MCF 10A (cell line): ENCODE measurements at regions not wholly inside any gene's neighbourhood (a gene's known extent, or its start where the extent isn't known, plus 50 kb on each side); places are given as distances from the start of the nearest gene placed in this dataset.
"Not testable (repeated sequence)": the region's sequence is repeated elsewhere in the genome, so short reads cannot be mapped to it uniquely, and the experiment has no call there.

ENCODE experiments used
- BruUV-seq: library from RNA; stranded (reverse); fragments of 400-500 nt; replicated peaks from 2 replicates; lab custom pipeline; 2021; lab: Mats Ljungman, UMichigan
- CTCF ChIA-PET: fragments of 300-600 bp; sonication (Branson Sonifier 250); formaldehyde crosslinking; extraction: SDS; loops from one replicate; lab custom pipeline; 2021; ENCODE audit warnings: antibody characterized with exemption, inconsistent platforms; lab: Yijun Ruan, JAX
- POLR2A ChIA-PET: fragments of 300-600, 350-650 bp; sonication (Branson Sonifier 250); formaldehyde crosslinking; extraction: SDS; loops from one replicate; lab custom pipeline; 2020; ENCODE audit warnings: antibody characterized with exemption, inconsistent platforms; lab: Yijun Ruan, JAX
- DNase-seq: peaks from one replicate; pipeline ENCODE4 v3.0.0-alpha.2; 2018; ENCODE audit not compliant: unreplicated experiment
- H3K27ac Mint-ChIP-seq: one replicate; pipeline ENCODE4 v1.8.0; 2022; ENCODE audit warnings: mild to moderate bottlenecking, low read depth, mixed read lengths; ENCODE audit not compliant: unreplicated experiment
- H3K27me3 Mint-ChIP-seq: one replicate; pipeline ENCODE4 v1.8.0; 2022; ENCODE audit warnings: mixed read lengths; ENCODE audit not compliant: insufficient read depth, unreplicated experiment
- H3K36me3 Mint-ChIP-seq: one replicate; pipeline ENCODE4 v1.8.0; 2022; ENCODE audit warnings: mild to moderate bottlenecking, moderate library complexity, mixed read lengths; ENCODE audit not compliant: insufficient read depth, unreplicated experiment
- H3K4me1 Mint-ChIP-seq: one replicate; pipeline ENCODE4 v1.8.0; 2022; ENCODE audit warnings: mixed read lengths; ENCODE audit not compliant: insufficient read depth, unreplicated experiment
- H3K4me3 Mint-ChIP-seq: one replicate; pipeline ENCODE4 v1.8.0; 2022; ENCODE audit warnings: mild to moderate bottlenecking, moderate library complexity, mixed read lengths; ENCODE audit not compliant: unreplicated experiment
- H3K9me3 Mint-ChIP-seq: one replicate; pipeline ENCODE4 v1.8.0; 2022; ENCODE audit warnings: mixed read lengths; ENCODE audit not compliant: unreplicated experiment
- intact Hi-C: fragments of 100-400 bp; cut with micrococcal nuclease; formaldehyde crosslinking; loops from 2 replicates; pipeline ENCODE4 v1.14.1; 2022

DNA sequence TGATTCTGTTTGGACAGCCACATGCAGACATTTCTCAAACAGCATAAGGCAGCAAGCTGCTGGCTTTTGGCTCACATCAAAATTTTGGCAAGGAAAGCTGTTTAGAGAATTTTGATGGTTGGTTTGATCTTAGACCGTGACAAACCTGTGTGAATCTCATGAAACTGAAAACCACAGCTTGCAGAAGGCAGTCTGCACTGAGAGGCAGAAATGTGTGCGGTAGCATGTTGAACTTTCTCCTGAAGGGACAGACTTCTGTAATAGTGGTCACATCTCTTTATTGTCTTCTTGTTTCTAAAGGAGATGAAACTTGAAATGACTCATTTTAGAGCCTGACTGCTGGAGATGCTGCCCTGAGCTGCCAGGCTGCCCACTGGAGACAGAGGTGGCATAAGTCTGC lies 371.6 kb downstream of the TEX29 start:
- intact Hi-C loops, CTCF ChIA-PET, H3K36me3 Mint-ChIP-seq, H3K4me1 Mint-ChIP-seq, DNase-seq, H3K4me3 Mint-ChIP-seq, H3K27me3 Mint-ChIP-seq, POLR2A ChIA-PET, BruUV-seq, H3K9me3 Mint-ChIP-seq, H3K27ac Mint-ChIP-seq: not testable (repeated sequence)

DNA sequence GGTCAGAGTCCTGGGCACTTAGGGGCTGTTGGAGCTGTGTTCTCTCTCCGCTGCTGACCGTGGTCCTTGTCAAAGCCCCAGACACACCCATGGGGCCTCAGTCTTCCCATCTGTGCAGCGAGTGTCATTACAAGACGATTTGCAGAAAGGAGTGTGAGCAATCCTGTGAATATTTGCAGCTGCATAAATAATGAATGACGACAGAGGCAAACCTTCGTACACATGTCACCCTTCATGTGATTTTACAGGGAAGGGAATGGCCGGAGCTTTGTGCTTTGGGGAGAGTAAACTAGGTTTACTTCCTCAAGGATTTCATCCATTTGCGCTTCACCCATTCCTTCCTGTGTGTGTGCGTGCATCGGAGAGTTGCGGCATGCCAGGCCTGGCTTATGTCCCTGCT lies 370.8 kb upstream of the SOX1 start:
- H3K36me3 Mint-ChIP-seq, H3K4me3 Mint-ChIP-seq, H3K27ac Mint-ChIP-seq, H3K9me3 Mint-ChIP-seq, H3K27me3 Mint-ChIP-seq, H3K4me1 Mint-ChIP-seq, CTCF ChIA-PET, POLR2A ChIA-PET, intact Hi-C loops, DNase-seq, BruUV-seq: not testable (repeated sequence)

DNA sequence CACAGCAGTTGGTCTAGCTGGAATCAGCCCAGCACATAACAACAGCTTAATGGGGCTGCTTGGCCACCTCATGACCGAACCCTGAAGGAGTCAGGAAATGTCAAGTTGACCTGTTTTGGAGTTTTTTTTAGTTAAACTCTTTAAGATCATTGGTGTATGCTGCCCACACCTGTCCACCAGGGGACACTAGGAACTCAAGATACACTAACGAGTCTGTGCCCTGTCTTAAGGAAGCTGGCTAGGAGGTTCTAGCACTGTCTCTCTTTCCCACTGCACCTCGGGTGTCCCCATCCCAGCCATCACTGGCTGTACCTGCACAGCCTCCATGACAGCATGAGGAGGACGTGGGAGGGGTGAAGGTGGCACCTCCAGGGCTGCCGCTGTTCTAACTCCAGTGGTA lies 364.9 kb upstream of the SOX1 start:
- POLR2A ChIA-PET, BruUV-seq, H3K9me3 Mint-ChIP-seq, H3K27me3 Mint-ChIP-seq, H3K36me3 Mint-ChIP-seq, H3K27ac Mint-ChIP-seq, CTCF ChIA-PET, H3K4me3 Mint-ChIP-seq, H3K4me1 Mint-ChIP-seq, intact Hi-C loops, DNase-seq: not testable (repeated sequence)
